ENCODE measurements at regions not wholly inside any gene's neighbourhood (a gene's known extent, or its start where the extent isn't known, plus 50 kb on each side); places are given as distances from the start of the nearest gene placed in this dataset.

- peak; percentile 30 to 35 for DNase-seq
These were observed 157.2 kb downstream of the TM9SF2 start for GRCh38 chr13:99658261-99658991.

DNA sequence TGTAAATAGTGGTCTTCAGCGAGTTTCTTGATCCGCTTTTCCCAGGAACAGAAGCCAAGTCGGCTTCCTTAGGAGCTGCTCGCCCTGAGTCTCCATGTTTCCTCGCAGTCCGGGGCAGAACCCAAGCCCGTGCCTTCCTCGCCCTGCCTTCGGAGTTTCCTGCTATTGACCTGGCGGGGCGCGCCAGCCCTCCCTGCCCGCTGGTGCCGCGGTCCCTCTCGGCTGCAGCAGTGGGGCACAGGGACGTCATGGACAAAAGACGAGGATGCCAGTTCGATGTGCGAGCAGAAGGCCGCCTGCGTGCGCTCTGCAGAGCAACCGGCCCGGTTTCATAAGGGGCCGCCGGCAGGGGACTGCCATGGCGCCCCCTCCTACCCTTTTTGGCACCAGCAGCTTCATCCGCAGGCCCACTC, 156.6 kb downstream of the TM9SF2 start:
- DNase-seq, result peak; percentile 8

DNA sequence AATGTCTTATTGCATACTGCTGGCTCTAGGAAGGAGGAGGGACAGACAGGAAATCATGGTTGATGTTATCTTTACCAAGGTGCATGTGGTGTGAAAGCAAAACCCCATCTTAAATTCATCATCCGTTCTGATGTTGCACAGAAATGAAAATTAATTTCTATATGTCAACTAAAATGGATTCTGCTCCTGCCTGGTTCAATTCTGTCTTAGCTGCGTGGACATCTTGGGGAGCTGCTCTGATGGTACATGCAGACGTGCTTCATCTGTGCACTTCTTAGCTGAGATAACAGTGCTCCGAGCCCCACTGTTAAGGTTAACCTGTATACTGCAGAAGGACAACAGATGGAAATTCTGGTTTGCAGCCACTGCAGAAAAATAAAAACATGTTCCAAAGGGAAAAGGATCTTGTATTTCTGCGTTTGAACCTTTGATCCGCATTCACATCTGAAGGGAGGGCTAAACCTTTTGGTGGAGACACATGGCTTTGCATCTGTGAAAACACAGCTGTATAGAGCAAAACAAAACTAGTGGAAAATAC, 155.6 kb downstream of the TM9SF2 start:
- no peak for DNase-seq

- DNase-seq, result peak; percentile 73 to 78
These were observed 154.9 kb downstream of the TM9SF2 start for GRCh38 chr13:99656092-99656745.

GRCh38 chr13:99655351-99656091, 154.2 kb downstream of the TM9SF2 start:
- peak in 1 of 2 experiments; percentile 30 for DNase-seq

DNA sequence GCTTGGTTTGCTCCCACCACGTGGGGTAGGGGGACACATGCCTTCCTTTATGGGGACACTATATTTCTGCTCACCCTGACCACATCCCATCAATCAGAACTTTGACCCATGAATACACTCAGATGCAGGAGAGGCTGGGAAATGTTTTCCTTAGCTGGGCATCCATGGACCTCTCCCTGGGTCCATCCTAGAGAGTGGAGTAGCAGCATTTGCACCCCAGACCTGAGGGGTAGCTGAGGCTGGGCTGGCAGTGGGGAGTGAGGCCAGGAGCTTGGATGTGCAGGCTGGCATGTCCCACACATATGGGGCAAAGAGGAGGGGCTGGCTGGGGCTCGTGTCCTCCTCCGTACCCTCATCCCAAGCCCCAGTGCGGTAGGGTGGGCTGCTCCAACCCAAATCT, 152.8 kb downstream of the TM9SF2 start:
- DNase-seq, result no peak

- DNase-seq, result no peak
These were observed 152.3 kb downstream of the TM9SF2 start for GRCh38 chr13:99653526-99653925.

GRCh38 chr13:99652901-99653300, 151.6 kb downstream of the TM9SF2 start:
- no peak for DNase-seq

DNA sequence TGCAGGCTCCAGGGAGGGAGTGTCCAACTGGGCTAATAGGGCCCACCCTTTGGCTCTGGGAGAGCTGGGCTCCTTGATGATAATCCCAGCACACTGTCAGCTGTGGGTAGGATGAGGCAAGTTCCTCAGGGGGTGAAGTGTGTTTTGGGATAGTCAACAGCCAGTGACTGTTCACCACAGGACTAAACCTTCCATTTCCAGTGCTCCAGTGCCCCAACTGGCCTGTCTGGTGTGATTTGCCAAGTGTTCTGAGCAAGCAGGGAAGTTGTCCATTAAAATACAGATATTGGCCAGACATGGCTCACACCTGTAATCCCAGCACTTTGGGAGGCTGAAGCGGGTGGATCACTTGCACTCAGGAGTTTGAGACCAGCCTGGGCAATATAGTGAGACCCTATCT, 150.9 kb downstream of the TM9SF2 start:
- DNase-seq, result no peak

DNA sequence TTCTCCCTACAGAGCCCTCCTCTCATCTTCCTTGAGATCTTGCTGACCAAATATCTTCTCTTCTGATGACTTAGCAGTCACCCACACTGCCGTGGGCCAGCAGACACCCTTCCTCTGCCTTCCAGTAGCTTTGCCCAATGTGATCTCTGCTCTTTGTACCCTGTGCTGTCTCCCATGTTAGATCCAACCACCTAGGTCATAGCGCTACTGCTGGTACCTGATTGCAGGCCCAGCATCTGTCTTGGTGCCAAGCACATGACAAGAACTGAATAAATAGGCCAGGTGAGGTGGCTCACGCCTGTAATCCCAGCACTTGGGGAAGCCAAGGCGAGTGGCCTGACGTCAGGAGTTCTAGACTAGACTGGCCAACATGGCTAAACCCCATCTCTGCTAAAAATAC, 149.7 kb downstream of the TM9SF2 start:
- DNase-seq, result no peak

- no peak for DNase-seq
These were observed 149.1 kb downstream of the TM9SF2 start for GRCh38 chr13:99650410-99650809.

DNA sequence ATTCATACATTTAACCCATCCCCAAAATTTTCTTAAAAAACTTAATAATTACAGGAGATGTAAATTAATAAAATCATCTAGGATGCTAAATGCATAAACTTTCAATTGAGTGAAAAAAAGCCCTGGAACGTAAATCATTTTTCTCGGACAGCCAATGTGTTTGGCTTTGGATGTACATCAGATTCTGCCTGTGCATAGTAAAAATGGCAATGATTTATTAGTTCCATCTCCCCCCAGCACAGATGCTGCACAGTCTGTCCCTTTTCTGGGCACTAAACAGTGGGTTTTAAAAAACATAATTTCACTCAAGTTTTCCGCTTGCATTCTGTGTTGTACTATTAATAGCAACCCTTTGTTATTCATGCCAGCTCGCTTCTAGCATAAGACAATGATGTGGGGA, 147.7 kb downstream of the TM9SF2 start:
- DNase-seq, result no peak

GRCh38 chr13:99648066-99648665, 146.9 kb downstream of the TM9SF2 start:
- no peak for DNase-seq

GRCh38 chr13:99647596-99647985, 146.3 kb downstream of the TM9SF2 start:
- no peak for DNase-seq

- no peak for DNase-seq
These were observed 145.8 kb downstream of the TM9SF2 start for GRCh38 chr13:99646866-99647595.

DNA sequence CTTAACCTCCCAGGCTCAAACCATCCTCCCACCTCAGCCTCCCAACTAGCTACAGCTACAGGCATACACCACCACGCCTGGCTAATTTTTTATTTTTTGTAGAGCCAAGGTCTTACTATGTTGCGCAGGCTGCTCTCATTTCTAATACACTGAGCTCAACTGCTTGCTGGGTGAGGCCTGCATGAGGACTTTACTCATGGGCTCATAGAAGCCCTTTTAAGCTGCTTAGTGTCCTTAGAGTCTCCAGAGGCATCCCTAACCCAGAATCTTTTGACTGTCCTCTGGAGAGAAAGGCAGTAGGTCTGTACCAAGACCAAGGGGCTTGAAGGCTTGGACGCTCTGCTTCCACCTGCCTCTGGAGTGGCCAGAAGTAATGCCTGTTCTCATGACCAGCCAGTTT, 141.6 kb downstream of the TM9SF2 start:
- no peak for DNase-seq

DNA sequence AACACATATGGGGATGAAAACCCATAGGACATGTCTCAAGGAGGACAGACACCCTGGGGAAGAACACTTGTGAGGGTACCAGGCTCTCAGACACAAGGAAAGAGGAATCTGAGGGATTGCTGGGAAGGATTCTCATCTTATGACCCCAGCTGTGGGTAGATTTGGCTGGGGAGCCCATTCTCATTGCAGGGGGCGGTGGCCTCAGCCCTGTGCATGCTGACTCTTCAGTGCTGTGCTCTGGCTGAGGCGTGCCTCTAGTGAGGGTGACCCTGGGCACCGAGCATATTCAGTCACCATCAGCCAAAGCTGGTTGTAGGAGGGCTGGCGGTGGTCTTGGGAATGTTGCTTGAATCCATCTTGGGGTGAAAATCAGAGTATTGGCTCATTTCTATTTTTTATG, 140.7 kb downstream of the TM9SF2 start:
- no peak for DNase-seq

DNA sequence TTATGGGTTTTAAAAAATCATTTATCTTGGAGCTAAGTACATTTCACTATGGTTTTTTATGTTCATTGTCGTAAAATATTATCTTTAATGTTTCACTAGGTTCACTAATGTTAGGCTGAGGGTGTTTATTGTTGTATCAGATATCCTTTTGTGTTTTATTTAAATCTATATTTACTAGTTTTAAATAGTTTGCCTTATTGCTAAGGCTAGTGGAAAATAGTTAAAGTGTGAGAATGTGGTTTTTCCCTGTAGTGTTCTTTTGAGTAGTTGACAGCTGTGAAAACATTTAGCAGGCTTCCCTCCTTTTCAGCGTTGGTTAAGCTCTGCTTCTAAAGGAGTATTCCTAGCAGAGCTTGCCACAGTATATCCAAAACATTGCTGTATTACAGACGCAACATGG, 139.0 kb downstream of the TM9SF2 start:
- DNase-seq, result no peak

GRCh38 chr13:99639126-99639525, 137.9 kb downstream of the TM9SF2 start:
- DNase-seq, result no peak

DNA sequence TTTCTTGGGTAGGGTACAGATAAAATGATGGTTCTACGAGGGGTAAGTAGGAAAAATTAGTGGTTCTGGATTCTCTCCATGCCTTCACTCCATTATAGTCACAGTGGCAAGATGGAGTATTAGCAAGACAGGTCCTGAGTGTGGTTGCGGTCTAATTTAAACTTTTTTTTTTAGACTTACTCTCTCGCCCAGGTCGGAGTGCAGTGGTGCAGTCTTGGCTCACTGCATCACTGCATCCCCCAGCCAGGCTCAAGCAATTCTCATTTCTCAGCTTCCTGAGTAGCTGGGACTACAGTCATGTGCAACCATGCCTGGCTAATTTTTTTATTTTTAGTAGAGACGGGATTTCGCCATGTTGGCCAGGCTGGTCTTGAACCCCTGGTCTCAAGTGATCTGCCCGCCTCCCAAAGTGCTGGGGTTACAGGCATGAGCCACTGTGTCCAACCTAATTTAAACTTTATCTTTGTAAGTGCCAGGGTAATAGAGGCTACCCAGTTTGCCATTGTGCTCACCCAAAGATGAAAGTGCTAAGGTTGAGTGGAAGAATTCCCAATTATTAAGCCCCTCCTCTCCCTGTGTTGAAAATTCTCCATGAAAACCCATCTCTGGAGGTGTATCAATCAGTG, 135.6 kb downstream of the TM9SF2 start:
- DNase-seq, result no peak

DNA sequence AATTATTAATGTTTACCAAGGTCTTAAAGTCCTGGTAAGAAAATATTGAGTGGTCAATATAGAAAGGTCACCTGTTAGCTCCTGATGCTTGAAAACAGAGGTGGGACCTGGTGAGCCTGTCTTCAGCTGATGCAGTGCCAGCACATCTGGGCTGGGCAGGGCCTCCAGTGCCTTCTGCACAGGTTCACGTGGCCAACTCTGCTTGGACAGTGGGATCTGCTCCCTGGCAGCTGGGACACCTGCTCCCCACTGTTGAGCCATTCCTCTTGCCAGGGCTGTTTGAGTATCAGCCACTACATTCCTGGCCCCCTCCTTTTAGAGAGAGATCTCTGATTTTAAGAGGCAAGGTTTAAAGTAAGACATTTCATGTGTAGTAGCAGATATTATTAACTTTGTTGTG, 135.0 kb downstream of the TM9SF2 start:
- DNase-seq, result no peak

GRCh38 chr13:99634672-99635071, 133.4 kb downstream of the TM9SF2 start:
- no peak for DNase-seq
